GM06990 (cell line): ENCODE measurements at regions not wholly inside any gene's neighbourhood (a gene's known extent, or its start where the extent isn't known, plus 50 kb on each side); places are given as distances from the start of the nearest gene placed in this dataset.

Experiments
- DNase-seq: peaks from one replicate; pipeline ENCODE4 v3.0.0-alpha.2; 2011; ENCODE audit not compliant: insufficient read length; ENCODE audit errors: extremely low read depth
- H3K27me3 ChIP-seq: replicated peaks from 2 replicates; pipeline ENCODE4 v1.6.0; 2011; ENCODE audit warnings: low read length; ENCODE audit not compliant: control insufficient read depth, insufficient read depth
- H3K36me3 ChIP-seq: 2 replicates; pipeline ENCODE4 v1.5.1; 2011; ENCODE audit warnings: low read length; ENCODE audit not compliant: control insufficient read depth, insufficient read depth
- H3K4me3 ChIP-seq: replicated peaks from 2 replicates; pipeline ENCODE4 v1.5.1; 2011; ENCODE audit warnings: low read depth, mild to moderate bottlenecking, control low read depth, low read length
- CTCF ChIP-seq: IDR thresholded peaks from 2 replicates; pipeline ENCODE4 v1.5.1; 2011; ENCODE audit warnings: low read length, control low read depth, mild to moderate bottlenecking, inconsistent platforms; ENCODE audit not compliant: insufficient read depth, poor library complexity, severe bottlenecking

- no peak overlapping the region for H3K4me3 ChIP-seq
- no peaks in the 10 kb centered on the region for H3K27me3 ChIP-seq
- H3K36me3 ChIP-seq, result no peaks in the 10 kb centered on the region
- TF ChIP-seq CTCF, result no peak
- DNase-seq, result no peak
Observed at GRCh38 chr11:109203176-109203575, 218.8 kb upstream of the C11orf87 start.

- no peak for TF ChIP-seq CTCF
- Histone ChIP-seq H3K27me3 (no peaks in the 10 kb centered on the region), H3K36me3 (no peaks in the 10 kb centered on the region), H3K4me3 (no peak overlapping the region)
- no peak for DNase-seq
Observed at GRCh38 chr11:109205312-109205711, 216.7 kb upstream of the C11orf87 start.

GRCh38 chr11:109208121-109208520 lies 213.9 kb upstream of the C11orf87 start:
- no peaks in the 10 kb centered on the region for H3K36me3 ChIP-seq
- no peak for DNase-seq
- no peaks in the 10 kb centered on the region for H3K27me3 ChIP-seq
- no peak overlapping the region for H3K4me3 ChIP-seq
- TF ChIP-seq CTCF, result no peak

GRCh38 chr11:109209572-109209971 lies 212.4 kb upstream of the C11orf87 start:
- DNase-seq, result no peak
- no peak for TF ChIP-seq CTCF
- no peaks in the 10 kb centered on the region for H3K36me3 ChIP-seq

GRCh38 chr11:109221190-109221589 lies 200.8 kb upstream of the C11orf87 start:
- no peak for TF ChIP-seq CTCF
- DNase-seq, result no peak
- no peak overlapping the region for H3K4me3 ChIP-seq
- H3K36me3 ChIP-seq, result no peaks in the 10 kb centered on the region
- no peaks in the 10 kb centered on the region for H3K27me3 ChIP-seq

More at GRCh38 chr11:109209572-109209971, 212.4 kb upstream of the C11orf87 start:
- H3K4me3 ChIP-seq, result no peak overlapping the region
- no peaks in the 10 kb centered on the region for H3K27me3 ChIP-seq

GRCh38 chr11:109222761-109223160 lies 199.2 kb upstream of the C11orf87 start:
- Histone ChIP-seq H3K4me3 (no peak overlapping the region), H3K36me3 (no peaks in the 10 kb centered on the region), H3K27me3 (no peaks in the 10 kb centered on the region)
- DNase-seq, result no peak
- no peak for TF ChIP-seq CTCF
